ENCODE measurements at regions not wholly inside any gene's neighbourhood (a gene's known extent, or its start where the extent isn't known, plus 50 kb on each side); places are given as distances from the start of the nearest gene placed in this dataset.

DNA sequence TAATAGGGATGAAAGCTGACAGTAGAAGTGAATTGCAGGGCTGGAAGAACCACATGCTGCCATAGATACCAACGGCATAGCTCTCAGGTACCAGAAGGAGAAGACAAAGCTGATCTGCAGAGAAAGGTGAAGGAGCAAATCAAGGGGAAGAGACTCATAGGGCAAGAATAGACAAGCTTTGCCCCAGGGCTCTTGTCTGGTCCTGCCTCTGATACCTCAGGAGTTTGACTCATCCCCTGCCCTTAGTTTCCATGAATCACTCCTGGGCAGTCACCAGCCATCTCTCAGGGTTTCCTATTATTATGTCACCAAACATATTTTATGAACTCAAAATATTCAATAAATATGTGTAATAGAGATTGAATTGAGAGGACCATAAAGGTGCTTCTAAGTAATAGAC, 800.9 kb downstream of the DNAH5 start (continued):
- TF ChIP-seq, protein P1, sequence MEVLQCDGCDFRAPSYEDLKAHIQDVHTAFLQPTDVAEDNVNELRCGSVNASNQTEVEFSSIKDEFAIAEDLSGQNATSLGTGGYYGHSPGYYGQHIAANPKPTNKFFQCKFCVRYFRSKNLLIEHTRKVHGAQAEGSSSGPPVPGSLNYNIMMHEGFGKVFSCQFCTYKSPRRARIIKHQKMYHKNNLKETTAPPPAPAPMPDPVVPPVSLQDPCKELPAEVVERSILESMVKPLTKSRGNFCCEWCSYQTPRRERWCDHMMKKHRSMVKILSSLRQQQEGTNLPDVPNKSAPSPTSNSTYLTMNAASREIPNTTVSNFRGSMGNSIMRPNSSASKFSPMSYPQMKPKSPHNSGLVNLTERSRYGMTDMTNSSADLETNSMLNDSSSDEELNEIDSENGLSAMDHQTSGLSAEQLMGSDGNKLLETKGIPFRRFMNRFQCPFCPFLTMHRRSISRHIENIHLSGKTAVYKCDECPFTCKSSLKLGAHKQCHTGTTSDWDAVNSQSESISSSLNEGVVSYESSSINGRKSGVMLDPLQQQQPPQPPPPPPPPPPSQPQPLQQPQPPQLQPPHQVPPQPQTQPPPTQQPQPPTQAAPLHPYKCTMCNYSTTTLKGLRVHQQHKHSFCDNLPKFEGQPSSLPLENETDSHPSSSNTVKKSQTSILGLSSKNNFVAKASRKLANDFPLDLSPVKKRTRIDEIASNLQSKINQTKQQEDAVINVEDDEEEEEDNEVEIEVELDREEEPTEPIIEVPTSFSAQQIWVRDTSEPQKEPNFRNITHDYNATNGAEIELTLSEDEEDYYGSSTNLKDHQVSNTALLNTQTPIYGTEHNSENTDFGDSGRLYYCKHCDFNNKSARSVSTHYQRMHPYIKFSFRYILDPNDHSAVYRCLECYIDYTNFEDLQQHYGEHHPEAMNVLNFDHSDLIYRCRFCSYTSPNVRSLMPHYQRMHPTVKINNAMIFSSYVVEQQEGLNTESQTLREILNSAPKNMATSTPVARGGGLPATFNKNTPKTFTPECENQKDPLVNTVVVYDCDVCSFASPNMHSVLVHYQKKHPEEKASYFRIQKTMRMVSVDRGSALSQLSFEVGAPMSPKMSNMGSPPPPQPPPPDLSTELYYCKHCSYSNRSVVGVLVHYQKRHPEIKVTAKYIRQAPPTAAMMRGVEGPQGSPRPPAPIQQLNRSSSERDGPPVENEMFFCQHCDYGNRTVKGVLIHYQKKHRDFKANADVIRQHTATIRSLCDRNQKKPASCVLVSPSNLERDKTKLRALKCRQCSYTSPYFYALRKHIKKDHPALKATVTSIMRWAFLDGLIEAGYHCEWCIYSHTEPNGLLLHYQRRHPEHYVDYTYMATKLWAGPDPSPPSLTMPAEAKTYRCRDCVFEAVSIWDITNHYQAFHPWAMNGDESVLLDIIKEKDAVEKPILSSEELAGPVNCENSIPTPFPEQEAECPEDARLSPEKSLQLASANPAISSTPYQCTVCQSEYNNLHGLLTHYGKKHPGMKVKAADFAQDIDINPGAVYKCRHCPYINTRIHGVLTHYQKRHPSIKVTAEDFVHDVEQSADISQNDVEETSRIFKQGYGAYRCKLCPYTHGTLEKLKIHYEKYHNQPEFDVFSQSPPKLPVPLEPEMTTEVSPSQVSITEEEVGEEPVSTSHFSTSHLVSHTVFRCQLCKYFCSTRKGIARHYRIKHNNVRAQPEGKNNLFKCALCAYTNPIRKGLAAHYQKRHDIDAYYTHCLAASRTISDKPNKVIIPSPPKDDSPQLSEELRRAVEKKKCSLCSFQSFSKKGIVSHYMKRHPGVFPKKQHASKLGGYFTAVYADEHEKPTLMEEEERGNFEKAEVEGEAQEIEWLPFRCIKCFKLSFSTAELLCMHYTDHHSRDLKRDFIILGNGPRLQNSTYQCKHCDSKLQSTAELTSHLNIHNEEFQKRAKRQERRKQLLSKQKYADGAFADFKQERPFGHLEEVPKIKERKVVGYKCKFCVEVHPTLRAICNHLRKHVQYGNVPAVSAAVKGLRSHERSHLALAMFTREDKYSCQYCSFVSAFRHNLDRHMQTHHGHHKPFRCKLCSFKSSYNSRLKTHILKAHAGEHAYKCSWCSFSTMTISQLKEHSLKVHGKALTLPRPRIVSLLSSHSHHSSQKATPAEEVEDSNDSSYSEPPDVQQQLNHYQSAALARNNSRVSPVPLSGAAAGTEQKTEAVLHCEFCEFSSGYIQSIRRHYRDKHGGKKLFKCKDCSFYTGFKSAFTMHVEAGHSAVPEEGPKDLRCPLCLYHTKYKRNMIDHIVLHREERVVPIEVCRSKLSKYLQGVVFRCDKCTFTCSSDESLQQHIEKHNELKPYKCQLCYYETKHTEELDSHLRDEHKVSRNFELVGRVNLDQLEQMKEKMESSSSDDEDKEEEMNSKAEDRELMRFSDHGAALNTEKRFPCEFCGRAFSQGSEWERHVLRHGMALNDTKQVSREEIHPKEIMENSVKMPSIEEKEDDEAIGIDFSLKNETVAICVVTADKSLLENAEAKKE (CRISPR knock-in tag; IDR thresholded peaks at IDR 0.05) = no peak
- TF ChIP-seq CREB1 (CRISPR knock-in tag; IDR thresholded peaks at IDR 0.05; ENCODE audit: low read depth) (no peak), JUNB (IDR thresholded peaks at IDR 0.05; ENCODE audit: unreplicated experiment) (no peak), EZH2 (IDR thresholded peaks at IDR 0.05; ENCODE audit: low read depth, unreplicated experiment) (no peak), ZNF114 (CRISPR knock-in tag; IDR thresholded peaks at IDR 0.05) (no peak), ZNF331 (CRISPR knock-in tag; IDR thresholded peaks at IDR 0.05; ENCODE audit: low read depth) (no peak), EZH2phosphoT487 (IDR thresholded peaks at IDR 0.05; ENCODE audit: unreplicated experiment) (no peak)
- TF ChIP-seq, protein P2, sequence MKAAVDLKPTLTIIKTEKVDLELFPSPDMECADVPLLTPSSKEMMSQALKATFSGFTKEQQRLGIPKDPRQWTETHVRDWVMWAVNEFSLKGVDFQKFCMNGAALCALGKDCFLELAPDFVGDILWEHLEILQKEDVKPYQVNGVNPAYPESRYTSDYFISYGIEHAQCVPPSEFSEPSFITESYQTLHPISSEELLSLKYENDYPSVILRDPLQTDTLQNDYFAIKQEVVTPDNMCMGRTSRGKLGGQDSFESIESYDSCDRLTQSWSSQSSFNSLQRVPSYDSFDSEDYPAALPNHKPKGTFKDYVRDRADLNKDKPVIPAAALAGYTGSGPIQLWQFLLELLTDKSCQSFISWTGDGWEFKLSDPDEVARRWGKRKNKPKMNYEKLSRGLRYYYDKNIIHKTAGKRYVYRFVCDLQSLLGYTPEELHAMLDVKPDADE (IDR thresholded peaks at IDR 0.05) = no peak

DNA sequence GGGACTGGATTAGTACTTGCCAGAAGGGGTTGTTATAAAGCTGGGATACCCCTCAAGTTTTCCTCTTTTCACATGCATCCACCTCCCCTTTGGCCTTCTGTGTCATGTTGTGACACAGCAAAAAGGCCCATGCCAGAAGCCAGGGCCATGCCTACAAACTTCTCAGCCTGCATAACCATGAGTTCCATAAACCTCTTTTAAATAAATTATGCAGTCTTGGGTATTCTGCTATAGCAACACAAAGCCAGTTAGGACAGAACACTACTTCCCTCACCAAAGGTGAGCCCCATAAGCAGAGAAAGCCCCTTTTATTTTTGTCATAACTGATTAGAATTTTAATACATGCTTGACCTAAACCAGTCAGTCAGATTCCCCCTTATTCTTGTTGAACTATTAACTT, 801.3 kb downstream of the DNAH5 start:
- Mint-ChIP-seq H3K4me3 (no peak overlapping the region), H3K9me3 (no peaks in the 10 kb centered on the region; the same call in 2 of the 3 replicates)
- no peak overlapping the region for H3K4me2 ChIP-seq
- no peak for TF ChIP-seq NANOG (IDR thresholded peaks at IDR 0.05; ENCODE audit: borderline replicate concordance)
- no peak for TF ChIP-seq EZH2 (IDR thresholded peaks at IDR 0.05; ENCODE audit: low read depth, unreplicated experiment)
- no peak for TF ChIP-seq POLR2AphosphoS5 (IDR thresholded peaks at IDR 0.05; ENCODE audit: low read depth)
- TF ChIP-seq, protein P3, sequence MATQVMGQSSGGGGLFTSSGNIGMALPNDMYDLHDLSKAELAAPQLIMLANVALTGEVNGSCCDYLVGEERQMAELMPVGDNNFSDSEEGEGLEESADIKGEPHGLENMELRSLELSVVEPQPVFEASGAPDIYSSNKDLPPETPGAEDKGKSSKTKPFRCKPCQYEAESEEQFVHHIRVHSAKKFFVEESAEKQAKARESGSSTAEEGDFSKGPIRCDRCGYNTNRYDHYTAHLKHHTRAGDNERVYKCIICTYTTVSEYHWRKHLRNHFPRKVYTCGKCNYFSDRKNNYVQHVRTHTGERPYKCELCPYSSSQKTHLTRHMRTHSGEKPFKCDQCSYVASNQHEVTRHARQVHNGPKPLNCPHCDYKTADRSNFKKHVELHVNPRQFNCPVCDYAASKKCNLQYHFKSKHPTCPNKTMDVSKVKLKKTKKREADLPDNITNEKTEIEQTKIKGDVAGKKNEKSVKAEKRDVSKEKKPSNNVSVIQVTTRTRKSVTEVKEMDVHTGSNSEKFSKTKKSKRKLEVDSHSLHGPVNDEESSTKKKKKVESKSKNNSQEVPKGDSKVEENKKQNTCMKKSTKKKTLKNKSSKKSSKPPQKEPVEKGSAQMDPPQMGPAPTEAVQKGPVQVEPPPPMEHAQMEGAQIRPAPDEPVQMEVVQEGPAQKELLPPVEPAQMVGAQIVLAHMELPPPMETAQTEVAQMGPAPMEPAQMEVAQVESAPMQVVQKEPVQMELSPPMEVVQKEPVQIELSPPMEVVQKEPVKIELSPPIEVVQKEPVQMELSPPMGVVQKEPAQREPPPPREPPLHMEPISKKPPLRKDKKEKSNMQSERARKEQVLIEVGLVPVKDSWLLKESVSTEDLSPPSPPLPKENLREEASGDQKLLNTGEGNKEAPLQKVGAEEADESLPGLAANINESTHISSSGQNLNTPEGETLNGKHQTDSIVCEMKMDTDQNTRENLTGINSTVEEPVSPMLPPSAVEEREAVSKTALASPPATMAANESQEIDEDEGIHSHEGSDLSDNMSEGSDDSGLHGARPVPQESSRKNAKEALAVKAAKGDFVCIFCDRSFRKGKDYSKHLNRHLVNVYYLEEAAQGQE (IDR thresholded peaks at IDR 0.05; ENCODE audit: unreplicated experiment) = no peak
- TF ChIP-seq ZNF331 (CRISPR knock-in tag; IDR thresholded peaks at IDR 0.05; ENCODE audit: low read depth) = no peak
- TF ChIP-seq, protein P4, sequence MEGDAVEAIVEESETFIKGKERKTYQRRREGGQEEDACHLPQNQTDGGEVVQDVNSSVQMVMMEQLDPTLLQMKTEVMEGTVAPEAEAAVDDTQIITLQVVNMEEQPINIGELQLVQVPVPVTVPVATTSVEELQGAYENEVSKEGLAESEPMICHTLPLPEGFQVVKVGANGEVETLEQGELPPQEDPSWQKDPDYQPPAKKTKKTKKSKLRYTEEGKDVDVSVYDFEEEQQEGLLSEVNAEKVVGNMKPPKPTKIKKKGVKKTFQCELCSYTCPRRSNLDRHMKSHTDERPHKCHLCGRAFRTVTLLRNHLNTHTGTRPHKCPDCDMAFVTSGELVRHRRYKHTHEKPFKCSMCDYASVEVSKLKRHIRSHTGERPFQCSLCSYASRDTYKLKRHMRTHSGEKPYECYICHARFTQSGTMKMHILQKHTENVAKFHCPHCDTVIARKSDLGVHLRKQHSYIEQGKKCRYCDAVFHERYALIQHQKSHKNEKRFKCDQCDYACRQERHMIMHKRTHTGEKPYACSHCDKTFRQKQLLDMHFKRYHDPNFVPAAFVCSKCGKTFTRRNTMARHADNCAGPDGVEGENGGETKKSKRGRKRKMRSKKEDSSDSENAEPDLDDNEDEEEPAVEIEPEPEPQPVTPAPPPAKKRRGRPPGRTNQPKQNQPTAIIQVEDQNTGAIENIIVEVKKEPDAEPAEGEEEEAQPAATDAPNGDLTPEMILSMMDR (conservative IDR thresholded peaks at IDR 0.05; ENCODE audit: low read depth in 2 of 2) = no peak

More for the DNA sequence above, 801.3 kb downstream of the DNAH5 start:
- no peaks in the 10 kb centered on the region for H3K4me1 Mint-ChIP-seq
- Histone ChIP-seq H3K36me3 (ENCODE audit: insufficient read depth) (no peaks in the 10 kb centered on the region; the same call in 1 of the 2 replicates), H3K27me3 (ENCODE audit: insufficient read depth) (no peaks in the 10 kb centered on the region), H3K4me1 (ENCODE audit: insufficient read depth) (no peaks in the 10 kb centered on the region; the same call in 1 of the 2 replicates), H3K9me2 (ENCODE audit: insufficient read depth) (peaks cover 16% of the 10 kb centered on the region; the same call in 1 of the 2 replicates), H3K27ac (ENCODE audit: low read depth) (no peak overlapping the region), H4K20me1 (replicated peaks; ENCODE audit: insufficient read depth) (no peaks in the 10 kb centered on the region), H2AFZ (no peak overlapping the region), H3K79me2 (replicated peaks; ENCODE audit: insufficient read depth) (no peaks in the 10 kb centered on the region), H3K4me3 (no peak overlapping the region), H3F3A (replicated peaks; ENCODE audit: low read depth) (no peaks in the 10 kb centered on the region)
- DNase-seq (ENCODE audit: low spot score) (no peak), ATAC-seq (no peak)
- H3K27me3 Mint-ChIP-seq (ENCODE audit: insufficient read depth, low read depth, poor library complexity) = no peaks in the 10 kb centered on the region
- 0 out of 3 replicates have a peak, but pooled peaks cover 2% of the 10 kb centered on the region for H3K36me3 Mint-ChIP-seq (ENCODE audit: low read depth)
- H3K27ac Mint-ChIP-seq = no peak overlapping the region

Measured in GM23338 (cell line).